ENCODE measurements at regions not wholly inside any gene's neighbourhood (a gene's known extent, or its start where the extent isn't known, plus 50 kb on each side); places are given as distances from the start of the nearest gene placed in this dataset.

DNA sequence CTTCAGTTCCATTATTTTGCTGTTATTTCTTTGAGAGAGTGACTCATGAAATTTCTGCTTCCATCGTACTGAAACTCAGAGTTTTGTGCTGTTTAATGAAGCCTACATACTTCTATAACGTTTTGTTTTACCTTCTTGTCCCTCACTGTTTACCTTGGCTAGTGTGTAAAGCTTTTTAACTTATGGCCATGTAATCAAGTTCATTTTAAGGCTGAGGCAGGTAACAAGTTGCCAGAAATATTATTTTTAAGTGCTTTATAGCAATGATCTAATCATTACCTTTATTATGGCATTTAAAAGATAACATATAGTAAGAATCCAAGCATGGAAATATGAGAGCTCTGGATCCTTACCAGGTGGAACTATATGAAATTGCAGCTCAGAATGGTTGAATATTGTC, 102.3 kb upstream of the FAT1 start:
- Histone ChIP-seq H3K36me3 (replicated peaks in 1 of 2) (no peaks in the 10 kb centered on the region), H3K27me3 (no peaks in the 10 kb centered on the region), H3K27ac (no peak overlapping the region), H3K4me3 (no peak overlapping the region), H3K4me1 (replicated peaks in 1 of 2) (no peaks in the 10 kb centered on the region), H3K9me3 (replicated peaks in 1 of 3) (no peaks in the 10 kb centered on the region)
- WGBS, 4 donors, result 39 to 54% (median 40%) methylated on average over 2 of the region's 2 CpGs
- DNase-seq, result no peak
- intact Hi-C loops (cut with DNase I), result no loop called here
- TF ChIP-seq, protein P1, sequence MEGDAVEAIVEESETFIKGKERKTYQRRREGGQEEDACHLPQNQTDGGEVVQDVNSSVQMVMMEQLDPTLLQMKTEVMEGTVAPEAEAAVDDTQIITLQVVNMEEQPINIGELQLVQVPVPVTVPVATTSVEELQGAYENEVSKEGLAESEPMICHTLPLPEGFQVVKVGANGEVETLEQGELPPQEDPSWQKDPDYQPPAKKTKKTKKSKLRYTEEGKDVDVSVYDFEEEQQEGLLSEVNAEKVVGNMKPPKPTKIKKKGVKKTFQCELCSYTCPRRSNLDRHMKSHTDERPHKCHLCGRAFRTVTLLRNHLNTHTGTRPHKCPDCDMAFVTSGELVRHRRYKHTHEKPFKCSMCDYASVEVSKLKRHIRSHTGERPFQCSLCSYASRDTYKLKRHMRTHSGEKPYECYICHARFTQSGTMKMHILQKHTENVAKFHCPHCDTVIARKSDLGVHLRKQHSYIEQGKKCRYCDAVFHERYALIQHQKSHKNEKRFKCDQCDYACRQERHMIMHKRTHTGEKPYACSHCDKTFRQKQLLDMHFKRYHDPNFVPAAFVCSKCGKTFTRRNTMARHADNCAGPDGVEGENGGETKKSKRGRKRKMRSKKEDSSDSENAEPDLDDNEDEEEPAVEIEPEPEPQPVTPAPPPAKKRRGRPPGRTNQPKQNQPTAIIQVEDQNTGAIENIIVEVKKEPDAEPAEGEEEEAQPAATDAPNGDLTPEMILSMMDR (IDR thresholded peaks at IDR 0.05), result no peak
- no peak for TF ChIP-seq POLR2A (IDR thresholded peaks at IDR 0.05)

DNA sequence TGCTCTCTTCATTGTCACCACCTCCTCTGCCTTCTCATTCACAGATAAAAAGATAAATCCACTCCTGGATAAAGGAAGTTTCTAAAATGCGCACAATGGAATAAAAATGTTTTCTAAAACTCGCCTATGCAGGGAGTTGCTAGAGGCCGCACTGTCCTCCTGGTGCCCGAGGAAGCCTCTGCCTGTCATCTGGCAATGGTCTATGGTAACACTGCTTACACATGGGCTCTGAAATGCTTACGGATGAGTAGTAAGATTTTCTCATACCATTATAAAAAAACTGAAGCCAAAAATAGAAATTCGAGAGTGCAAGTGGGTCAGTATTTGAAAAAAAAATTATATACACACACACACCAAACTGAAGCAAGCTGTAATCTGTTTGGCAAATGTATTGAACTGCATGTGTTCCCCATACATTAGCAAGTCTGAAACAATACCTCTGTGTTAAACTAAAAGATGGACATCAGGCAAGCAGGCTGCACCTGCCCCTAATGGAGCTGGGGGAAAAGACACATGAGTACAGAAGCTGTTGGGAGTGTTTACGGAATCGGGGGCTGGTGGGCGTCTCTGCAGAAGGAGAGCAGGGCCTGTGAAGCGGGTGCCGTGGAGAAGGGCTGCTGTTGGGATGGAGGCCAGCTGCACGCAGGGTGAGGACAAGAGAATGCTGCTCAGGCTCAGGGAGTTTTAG, 103.3 kb upstream of the FAT1 start:
- no peak for DNase-seq
- no peaks in the 10 kb centered on the region for H3K9me3 ChIP-seq (replicated peaks in 1 of 3)
- intact Hi-C loops (cut with DNase I), result no loop called here
- no peak overlapping the region for H3K27ac ChIP-seq
- H3K36me3 ChIP-seq (replicated peaks in 1 of 2), result no peaks in the 10 kb centered on the region
- TF ChIP-seq POLR2A (IDR thresholded peaks at IDR 0.05), result no peak
- TF ChIP-seq, protein P1 (IDR thresholded peaks at IDR 0.05), result no peak
- H3K4me1 ChIP-seq (replicated peaks in 1 of 2), result no peaks in the 10 kb centered on the region
- no peak overlapping the region for H3K4me3 ChIP-seq
- no peaks in the 10 kb centered on the region for H3K27me3 ChIP-seq
- WGBS, 4 donors, result 77 to 85% (median 82%) methylated on average over 12 of the region's 12 CpGs

DNA sequence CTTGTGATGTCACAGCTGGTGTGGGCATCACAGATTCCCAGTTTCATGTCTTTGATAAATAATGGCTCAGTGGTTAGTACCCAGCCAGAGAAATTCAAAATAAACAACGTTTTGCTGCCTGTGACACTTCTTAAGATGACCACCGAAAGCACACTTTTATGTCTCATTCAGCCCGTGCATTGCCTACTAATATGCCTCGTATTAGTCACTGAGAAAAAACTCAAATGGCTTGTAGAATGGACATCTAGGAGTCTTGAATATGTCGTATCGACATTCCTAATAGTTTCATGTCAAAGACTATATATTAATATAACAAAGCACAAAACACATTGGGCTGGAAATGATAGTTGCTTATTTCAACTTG, 103.9 kb upstream of the FAT1 start:
- no peak for TF ChIP-seq POLR2A (IDR thresholded peaks at IDR 0.05)
- TF ChIP-seq, protein P1 (IDR thresholded peaks at IDR 0.05), result no peak
- intact Hi-C loops (cut with DNase I), result no loop called here
- Histone ChIP-seq H3K4me1 (replicated peaks in 1 of 2) (no peaks in the 10 kb centered on the region), H3K27ac (no peak overlapping the region), H3K27me3 (no peaks in the 10 kb centered on the region), H3K9me3 (replicated peaks in 1 of 3) (no peaks in the 10 kb centered on the region), H3K36me3 (replicated peaks in 1 of 2) (no peaks in the 10 kb centered on the region), H3K4me3 (no peak overlapping the region)
- DNase-seq, result no peak
- 69 to 80% (median 74%) methylated on average over 6 of the region's 6 CpGs for WGBS, 4 donors

DNA sequence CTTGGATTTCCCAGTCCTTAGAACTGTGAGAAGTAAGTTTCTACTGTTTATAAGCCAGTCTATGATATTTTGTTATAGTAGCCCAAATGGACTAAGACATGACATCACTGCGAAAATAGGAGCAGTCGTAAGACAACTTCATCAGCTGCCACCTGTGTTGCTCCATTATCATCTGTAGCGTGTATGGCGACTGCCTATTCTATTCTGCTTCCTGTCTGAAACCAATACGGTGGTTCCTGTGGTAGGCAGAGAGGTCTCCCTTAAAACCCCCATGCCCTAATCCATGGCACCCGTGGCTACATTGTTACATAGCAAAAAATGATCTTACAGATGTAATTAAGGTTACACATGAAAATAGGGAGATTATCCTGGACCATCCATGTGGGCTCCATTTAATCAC, 105.4 kb upstream of the FAT1 start:
- intact Hi-C loops (cut with DNase I), result no loop called here
- TF ChIP-seq, protein P1 (IDR thresholded peaks at IDR 0.05), result no peak
- no peak for TF ChIP-seq POLR2A (IDR thresholded peaks at IDR 0.05)
- WGBS, 4 donors, result 89 to 95% (median 91%) methylated on average over 6 of the region's 6 CpGs
- Histone ChIP-seq H3K4me3 (no peak overlapping the region), H3K27me3 (no peaks in the 10 kb centered on the region), H3K36me3 (replicated peaks in 1 of 2) (no peaks in the 10 kb centered on the region), H3K9me3 (replicated peaks in 1 of 3) (no peaks in the 10 kb centered on the region), H3K27ac (no peak overlapping the region), H3K4me1 (replicated peaks in 1 of 2) (no peaks in the 10 kb centered on the region)
- no peak for DNase-seq
